GM21526 (cell line): ENCODE measurements at regions not wholly inside any gene's neighbourhood (a gene's known extent, or its start where the extent isn't known, plus 50 kb on each side); places are given as distances from the start of the nearest gene placed in this dataset.
"Not testable (repeated sequence)": the region's sequence is repeated elsewhere in the genome, so short reads cannot be mapped to it uniquely, and the experiment has no call there.

ENCODE experiments used
- ATAC-seq: cut with Tn5 transposase; IDR thresholded peaks from one replicate; pipeline ENCODE4 v1.9.1; 2021; ENCODE audit warnings: moderate library complexity; ENCODE audit not compliant: unreplicated experiment, low FRiP score

DNA sequence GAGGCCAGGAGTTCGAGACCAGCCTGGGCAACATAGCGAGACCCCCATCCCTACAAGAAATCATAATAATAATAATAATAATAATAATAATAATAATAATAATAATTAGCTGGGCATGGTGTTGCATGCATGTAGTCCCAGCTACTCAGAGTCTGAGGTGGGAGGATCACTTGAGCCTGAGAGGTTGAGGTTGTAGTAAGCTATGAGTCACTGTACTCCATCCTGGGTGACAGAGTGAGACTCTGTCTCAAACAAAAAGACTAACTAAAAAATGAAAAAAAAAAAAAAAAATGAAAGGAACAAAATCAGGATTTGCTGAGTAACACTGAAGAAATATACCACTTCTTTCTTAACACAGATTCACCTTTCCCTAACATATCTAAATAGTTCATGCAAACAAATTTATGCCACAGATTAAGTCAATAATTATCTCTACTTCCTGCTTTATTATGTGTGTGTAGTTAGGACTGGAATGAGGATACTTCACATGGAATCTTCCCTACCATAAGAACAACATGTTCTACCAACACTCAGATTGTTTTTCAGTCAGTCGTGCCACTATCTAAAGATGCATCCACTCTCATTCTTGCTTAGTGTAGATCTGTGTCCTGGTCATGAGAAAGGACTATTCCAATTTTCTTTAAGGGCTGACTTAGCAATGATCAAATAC, 928.7 kb downstream of the SLC4A3 start:
- ATAC-seq: no peak

DNA sequence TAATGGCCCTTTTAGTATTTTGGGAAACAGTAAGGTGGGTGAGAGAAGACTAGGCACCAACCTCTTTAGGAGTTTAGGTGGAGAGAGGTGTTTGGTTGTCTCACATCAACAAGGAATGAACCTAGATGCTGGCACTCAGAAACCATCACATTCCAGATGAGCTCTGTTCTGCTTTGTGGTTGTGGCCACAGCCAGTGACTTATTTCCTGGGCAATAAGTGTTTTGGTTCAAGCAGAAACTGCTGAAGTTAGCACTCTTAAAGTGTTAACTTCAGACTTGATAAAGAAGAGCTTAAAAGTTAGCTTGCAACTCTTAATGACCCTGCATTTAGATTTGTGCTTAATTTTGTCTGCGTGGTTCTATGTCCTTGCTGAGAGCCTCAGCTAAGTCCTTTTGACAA, 929.2 kb downstream of the SLC4A3 start:
- ATAC-seq: no peak

DNA sequence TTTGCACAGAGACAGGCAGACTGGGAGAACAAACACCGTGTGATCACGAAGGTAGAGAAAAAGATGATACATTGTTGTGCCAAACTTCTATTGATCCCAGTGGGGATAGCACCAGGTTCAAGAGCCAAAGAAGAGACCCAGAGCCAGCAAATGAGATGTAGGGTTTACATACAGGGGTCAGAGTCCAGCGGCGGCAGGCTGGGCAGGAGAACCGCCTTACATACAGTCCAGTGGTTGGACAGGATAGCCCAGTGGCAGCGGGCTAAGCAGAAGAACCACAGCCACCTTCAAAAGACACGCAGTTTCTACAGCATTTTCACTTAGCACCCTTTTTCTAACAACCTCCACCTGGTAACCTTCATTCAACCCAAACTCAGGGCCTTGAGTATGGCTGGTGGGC, 932.8 kb downstream of the SLC4A3 start:
- no peak for ATAC-seq

DNA sequence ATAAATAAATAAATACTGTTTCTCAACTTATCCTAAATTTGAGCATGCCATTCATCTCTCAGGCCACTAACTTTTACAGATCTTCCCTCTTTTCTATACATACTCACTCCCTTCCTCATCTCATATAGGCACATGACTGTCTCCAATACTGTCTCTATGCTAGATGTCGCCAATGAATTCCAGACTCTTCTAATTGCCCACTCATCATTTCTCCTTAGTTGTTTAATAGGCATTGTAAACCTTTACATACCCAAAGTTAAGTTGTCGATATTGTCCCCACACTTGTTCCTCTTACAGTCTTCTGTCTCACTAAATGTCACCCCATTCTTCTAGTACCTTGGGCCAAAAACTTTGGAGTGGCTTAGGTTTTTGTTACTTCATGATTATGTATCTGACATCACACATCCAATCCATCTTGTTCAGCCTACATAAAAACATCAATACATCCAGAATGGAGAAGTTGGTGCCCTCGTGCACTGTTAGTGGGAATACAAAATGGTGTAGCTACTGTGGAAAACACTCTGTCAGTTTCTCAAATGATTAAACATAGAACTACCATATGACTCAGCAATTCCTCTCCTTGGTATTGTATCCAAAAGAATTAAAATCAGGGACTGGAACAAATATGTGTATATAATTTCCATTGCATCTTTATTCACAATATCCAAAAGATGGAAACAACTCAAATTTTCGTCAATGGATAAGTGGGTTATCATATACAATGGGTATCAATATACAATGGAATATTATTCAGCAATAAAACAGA, 935.1 kb downstream of the SLC4A3 start:
- no peak for ATAC-seq

DNA sequence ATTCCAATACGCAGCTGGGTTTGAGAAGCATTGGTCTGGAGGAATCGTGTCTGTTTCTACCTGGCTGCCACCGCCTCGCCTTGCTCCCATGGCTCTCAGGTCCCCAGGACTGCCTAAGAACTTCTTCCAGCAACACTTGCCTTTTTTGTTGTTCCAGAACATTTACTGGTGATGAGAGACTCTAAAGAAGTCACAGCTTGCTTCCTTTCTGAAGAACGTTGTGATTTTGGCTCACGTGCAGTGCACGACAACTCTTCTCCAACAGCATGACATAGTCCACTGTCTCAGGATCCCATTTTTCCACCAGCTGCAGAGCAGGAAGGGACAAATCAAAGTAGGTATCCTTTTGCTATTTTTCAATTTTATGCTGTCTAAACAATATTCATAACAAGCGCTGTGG, 940.9 kb downstream of the SLC4A3 start:
- ATAC-seq: no peak

DNA sequence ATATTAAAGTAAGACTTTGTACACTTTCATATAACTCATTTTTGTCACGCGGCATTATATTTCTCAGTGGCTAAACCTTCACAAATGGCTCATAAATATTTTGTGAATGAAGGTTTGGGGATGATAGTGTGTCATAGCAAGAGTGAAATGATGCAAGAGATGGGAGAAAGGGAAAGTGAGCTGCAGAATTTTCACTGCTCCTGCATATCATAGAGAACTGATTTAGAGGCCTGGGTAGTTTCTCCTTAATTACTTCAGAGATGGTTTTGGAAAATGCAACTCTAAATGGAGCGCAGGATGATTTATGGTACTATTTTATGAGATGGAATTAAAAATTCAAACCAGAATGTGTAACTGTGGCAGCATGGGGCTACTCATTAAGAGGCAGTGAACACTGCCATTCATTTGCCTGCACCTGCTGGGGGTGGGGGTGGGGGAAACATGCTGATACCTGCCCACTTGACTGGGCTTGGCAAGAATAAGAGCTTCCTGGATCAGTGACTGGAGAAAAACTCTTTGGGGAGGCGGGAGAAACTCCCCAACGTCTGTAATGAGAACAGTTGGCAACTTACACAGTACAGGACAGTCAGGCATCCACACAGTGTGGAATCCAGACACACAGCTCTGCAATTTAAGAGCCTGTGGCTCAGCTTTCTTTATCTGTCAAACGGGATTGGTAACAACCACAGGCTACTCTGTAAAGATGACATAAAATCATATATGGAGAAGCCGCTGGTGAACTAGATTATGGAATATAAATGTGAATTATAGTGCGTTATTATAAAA, 941.9 kb downstream of the SLC4A3 start:
- no peak for ATAC-seq

DNA sequence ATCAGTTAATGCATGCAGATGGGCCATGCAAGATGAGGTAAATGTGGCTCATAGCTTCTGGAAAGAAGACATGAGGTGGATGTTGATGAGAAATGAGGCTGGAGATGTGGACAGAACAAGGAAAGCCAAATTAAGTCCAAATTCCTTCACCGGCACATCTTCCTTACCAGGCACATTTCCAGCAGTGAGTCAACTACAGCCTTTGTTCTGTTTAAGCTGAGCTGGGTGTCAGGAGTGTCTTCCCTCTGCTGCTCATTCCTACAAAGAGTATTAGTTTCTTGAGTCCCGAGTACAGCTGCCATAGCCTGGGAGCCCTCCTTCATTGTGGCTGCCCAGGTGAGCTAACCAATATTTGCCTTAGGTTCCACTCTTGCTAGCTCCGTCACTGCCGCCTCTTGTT, 945.0 kb downstream of the SLC4A3 start:
- ATAC-seq: no peak

DNA sequence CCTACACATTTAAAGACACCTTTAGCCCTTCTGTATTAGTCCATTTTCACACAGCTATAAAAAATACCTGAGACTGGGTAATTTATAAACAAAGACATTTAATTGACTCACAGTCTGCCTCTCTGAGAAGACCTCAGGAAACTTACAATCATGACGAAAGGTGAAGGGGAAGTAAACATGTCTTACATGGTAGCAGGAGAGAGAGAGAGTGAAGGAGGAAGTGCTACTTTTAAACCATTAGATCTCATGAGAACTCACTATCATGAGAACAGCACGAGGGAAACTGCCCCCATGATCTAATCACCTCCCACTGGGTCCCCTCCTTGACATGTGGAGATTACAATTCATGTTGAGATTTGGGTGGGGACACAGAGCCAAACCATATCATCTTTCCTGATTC, 946.6 kb downstream of the SLC4A3 start:
- no peak for ATAC-seq

DNA sequence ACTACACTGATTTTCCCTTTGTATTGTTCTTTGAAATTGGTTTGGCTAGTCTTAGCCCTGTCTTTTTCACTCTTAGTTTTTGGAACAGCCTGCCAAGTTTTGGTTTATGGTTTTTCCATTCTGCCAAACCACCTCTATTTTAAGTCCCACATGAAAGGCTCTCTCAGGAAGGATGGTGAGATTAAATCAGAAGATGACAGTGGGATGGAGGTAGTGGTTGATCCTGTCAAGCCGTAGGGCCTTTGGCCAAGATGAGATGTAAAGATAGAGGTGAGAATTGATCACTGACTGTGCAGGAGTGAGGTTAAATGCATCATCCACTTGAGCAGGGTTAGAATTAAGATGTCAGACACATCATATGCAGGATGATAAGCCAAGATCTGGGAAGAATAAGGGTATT, 948.5 kb downstream of the SLC4A3 start:
- ATAC-seq: no peak

DNA sequence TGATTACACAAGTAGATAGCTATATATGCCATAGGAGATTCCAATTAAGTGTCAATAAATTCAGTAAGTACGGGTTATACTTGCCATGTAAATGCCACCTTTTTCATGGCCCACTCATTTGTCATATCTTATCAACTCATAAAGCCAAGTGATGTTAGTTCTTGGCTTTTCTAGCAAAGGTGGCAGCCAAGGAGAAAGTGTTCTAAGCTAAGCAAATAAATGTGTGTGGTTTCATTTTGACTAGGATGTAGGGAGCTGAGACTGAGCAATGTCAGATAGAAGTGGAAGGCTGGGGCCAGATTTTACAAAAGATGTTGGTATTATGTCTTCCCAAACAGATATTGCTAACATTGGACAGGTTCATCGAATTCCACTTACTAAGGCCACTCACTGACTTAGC, 952.0 kb downstream of the SLC4A3 start:
- ATAC-seq: no peak

DNA sequence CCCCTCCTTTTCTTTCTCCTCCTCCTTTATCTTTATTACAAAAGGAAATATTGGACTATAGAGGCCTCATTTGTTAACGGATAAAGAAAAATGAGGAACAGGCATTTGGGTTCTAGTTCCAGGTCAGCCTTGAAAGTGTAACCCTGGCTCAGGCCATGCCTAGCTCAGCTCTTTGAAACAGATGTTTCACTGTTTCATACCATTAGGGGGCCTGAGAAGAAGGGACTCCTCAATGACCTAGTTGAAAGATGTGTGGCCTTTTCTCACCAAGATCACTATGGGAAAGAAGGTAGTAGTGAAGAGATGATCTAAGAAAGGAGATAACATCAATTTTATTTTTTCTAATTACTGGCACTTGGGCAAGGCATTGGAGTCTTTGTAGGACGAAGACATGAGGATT, 952.7 kb downstream of the SLC4A3 start:
- no peak for ATAC-seq

DNA sequence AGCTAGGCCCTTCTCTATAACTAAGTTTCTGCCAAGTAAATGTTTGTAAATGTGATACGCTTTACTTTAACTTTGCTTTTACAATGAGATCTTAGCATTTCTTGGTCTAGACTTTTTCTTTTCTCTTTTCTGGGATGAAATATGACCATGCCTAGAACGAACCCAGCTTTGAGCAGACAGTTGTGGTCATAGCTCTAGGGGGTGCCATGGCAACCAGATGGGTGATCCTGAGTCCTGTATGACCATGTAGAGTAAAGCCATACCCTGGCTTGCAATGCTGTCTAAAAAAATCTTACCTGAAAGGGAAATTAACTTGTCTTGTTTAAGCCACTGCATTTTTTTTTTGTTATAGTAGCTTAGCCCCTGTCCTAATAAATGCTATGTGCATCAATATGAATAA, 956.3 kb downstream of the SLC4A3 start:
- no peak for ATAC-seq

DNA sequence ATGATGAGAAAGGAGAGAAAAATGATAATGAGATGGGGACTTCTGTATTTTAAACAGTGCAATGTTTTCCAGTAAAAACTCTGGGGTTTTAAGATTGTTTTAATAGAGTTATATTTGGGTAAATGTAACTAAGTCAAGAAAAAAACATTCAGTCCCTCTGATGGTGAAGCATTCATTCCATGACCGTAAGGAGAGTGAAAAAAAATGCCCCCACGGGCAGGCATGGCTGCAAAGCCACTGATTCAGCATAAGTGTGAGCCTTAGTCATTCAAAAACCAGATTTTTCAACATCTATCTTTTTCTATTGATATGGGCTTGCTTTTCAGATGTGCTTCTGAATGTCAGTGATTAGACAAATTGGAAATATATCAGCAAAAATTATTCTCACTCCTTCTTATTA, 957.8 kb downstream of the SLC4A3 start:
- ATAC-seq: no peak

DNA sequence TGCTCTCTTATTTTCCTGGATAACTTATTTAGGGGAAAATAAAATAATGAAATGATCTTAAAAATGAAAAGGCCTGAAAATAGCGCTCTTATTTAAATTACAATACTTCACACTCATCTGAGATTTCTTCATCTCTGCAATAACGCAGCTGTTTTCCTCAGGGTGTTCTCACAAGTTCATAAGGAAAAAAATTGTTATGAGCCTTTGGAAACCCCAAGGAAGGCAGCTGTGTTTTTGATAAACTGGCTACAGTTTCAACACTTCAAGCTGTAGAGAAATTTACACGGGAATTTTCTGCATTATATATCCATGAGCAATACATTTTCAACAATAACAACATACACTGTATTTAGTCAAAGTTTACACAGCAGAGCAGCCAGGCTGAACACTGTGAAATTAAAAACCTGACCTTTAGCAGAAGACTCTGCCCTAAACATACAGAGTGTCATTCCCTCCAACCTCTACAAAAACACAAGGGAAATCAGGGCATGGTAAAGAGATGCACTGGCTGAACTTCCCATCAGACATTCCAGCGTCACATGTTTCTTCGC, 959.6 kb downstream of the SLC4A3 start:
- no peak for ATAC-seq

DNA sequence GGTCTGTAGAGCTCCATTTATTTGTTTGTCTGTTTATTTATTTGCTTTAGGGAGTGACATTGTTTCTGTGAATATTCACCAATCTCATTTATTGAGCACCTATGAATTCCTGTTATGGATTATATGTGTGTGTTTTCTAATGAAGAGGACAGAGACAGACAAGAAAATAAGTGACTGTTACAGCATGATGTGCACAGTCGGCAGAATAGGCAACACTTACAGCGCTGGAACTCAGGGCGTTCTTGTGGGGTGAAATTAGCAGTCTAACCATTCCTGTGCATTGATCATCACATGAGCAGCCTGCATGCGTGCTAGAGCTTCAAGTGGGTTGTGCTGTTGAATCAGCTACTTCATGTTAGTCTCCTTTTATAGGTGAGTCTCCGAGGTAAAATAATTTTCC, 960.7 kb downstream of the SLC4A3 start:
- ATAC-seq: no peak

DNA sequence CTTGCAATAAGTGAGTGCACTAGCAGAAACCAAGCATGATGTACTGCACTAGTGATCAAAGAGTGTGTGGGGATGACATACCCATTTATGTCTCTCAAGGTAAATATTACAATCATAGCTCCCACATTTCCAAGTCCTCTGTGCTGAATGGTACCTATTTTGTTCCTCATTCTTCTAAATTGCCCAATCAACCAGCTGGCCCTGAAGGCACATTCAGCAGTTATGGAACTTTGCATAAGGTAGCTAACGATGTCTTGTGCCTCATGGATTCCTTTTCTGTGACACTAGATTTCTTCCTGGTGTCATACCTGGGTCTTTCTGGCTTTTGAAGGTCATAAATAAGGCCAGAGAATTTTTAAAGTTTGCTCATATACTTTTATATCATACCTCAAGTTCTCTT, 963.0 kb downstream of the SLC4A3 start:
- ATAC-seq: no peak

DNA sequence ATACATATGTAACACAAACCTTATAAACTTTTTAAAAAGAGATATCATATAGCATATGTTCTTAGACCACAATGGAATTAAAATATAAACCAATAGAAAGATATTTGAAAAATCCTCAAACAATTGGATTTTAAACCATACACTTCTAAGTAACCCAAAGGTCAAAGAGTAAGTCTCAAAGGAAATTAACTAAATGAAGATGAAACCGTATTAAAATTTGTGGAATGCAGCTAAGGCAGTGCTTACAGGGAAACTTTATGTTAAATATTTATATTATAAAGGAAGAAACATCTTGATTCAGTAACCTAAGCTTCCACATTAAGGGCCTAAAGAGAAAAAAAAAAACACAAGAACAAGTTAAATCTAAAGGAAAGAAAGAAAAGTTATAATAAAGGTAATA, 966.1 kb downstream of the SLC4A3 start:
- no peak for ATAC-seq

DNA sequence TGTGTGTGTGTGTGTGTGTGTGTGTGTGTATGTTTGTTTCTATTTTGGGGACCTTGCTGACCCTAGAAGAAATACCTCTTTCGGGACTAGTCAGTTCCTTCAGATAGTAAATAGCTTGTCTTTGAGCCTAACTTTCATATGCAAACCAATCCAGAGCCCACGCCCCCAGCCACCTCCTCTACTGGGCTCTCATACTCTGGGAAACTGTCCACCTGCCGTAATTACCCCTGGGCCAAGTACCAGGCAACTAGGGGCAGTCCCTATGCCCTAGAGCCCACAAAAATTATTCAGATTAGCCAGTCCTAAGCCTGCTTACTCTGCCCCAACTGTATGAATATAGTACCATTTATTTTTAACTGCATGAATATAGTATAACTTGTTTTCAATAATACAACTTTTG, 970.4 kb downstream of the EPHA4 start:
- ATAC-seq: no peak

DNA sequence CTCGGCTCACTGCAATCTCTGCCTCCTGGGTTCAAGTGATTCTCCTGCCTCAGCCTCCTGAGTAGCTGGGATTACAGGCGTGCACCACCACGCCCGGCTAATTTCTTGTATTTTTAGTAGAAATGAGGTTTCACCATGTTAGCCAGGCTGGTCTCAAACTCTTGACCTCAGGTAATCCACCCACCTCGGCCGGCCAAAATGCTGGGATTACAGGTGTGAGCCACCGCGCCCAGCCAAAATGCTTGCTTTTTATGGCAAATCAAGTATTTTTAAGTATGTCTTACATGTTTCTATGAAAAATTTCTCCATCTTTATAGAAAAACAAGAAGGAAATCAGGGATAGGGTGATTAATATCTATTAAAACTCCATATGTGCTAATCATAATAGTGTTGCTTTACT, 959.1 kb downstream of the EPHA4 start:
- not testable (repeated sequence) for ATAC-seq

DNA sequence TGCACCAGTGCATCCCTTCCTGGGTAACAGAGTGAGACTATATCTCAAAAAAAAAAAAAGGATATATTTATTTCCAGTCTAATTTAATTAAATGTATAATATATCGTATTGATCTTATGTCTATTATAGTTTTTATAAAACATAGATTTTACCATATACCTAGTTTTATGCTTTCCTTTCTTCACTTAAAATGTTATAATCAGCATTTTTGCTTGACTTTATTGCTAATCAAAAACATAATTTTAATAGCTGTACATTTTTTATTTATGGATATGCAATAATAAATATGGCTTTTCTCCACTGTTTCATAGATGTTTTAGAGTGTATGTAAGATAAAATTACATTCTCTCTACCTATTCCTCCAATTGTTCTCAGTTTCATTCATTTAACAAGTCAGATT, 958.0 kb downstream of the EPHA4 start:
- ATAC-seq: no peak

DNA sequence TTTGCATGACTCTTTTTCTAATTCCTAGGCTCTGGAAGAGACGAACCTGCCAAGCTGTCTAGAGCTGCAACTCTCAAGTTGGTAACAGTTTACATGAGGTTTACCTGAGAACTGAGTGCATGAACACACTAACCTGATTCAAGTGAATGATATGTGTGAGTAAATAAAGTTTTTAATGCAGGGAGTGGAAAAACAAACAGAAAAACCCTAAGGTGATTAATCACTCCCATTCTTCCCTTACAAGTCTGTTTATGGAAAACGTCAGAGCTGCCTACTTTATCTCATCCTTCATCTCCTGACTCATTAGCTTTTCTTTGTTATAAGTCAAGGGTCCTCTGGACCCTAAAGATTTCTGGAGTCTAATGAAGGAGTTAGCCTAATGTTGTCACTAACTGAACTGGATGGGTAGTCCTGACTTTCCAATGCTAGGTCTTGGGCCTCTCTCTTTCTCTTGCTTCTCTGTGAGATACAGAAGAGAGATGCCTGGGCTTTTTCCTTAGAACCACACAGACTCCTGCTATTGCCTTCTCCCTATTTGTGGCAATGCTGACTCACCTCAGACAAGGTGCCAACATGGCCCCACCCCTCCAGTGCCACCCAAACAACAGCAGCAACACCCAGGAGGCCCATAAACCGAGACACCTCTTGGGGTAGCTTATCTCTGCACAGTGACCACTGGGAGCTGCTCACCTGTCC, 952.4 kb downstream of the EPHA4 start:
- ATAC-seq: no peak
